SK-N-SH treated with all-trans-retinoic acid at 6 μM for 48 hours (cell line): ENCODE measurements at regions not wholly inside any gene's neighbourhood (a gene's known extent, or its start where the extent isn't known, plus 50 kb on each side); places are given as distances from the start of the nearest gene placed in this dataset.

Experiments
- ARNTL ChIP-seq: fragments of 450-650 bp; formaldehyde crosslinking; IDR thresholded peaks from 2 replicates; pipeline ENCODE4 v1.5.0; 2020; ENCODE audit warnings: low read depth, mild to moderate bottlenecking, moderate library complexity, borderline replicate concordance
- BACH2 ChIP-seq: fragments of 250-450 bp; sonication (Bioruptor Pico); IDR thresholded peaks from 2 replicates; pipeline ENCODE4 v1.9.0; 2021; ENCODE audit warnings: mild to moderate bottlenecking, borderline replicate concordance
- CSRNP3 ChIP-seq: fragments of 250-450 bp; sonication (Bioruptor Pico); IDR thresholded peaks from 2 replicates; pipeline ENCODE4 v1.5.1; 2021; ENCODE audit warnings: mild to moderate bottlenecking, moderate library complexity
- GLIS3 ChIP-seq: fragments of 250-450 bp; sonication (Bioruptor Pico); IDR thresholded peaks from 2 replicates; pipeline ENCODE4 v1.5.0; 2020; ENCODE audit warnings: mild to moderate bottlenecking, moderate library complexity
- PATZ1 ChIP-seq: fragments of 250-450 bp; sonication (Bioruptor Pico); IDR thresholded peaks from 2 replicates; pipeline ENCODE4 v1.8.0; 2020; ENCODE audit warnings: mild to moderate bottlenecking, moderate library complexity, borderline replicate concordance
- POU6F1 ChIP-seq: fragments of 250-450 bp; sonication (Bioruptor Pico); IDR thresholded peaks from 2 replicates; pipeline ENCODE4 v1.8.0; 2021; ENCODE audit warnings: low read depth, mild to moderate bottlenecking, moderate library complexity, borderline replicate concordance
- TCF4 ChIP-seq: fragments of 250-450 bp; sonication (Bioruptor Pico); IDR thresholded peaks from 2 replicates; pipeline ENCODE4 v1.8.0; 2021; ENCODE audit warnings: mild to moderate bottlenecking, moderate library complexity, borderline replicate concordance
- TOX ChIP-seq: fragments of 250-450 bp; sonication (Bioruptor Pico); IDR thresholded peaks from 2 replicates; pipeline ENCODE4 v1.8.0; 2021; ENCODE audit warnings: mild to moderate bottlenecking, moderate library complexity, borderline replicate concordance
- ZC3H10 ChIP-seq: fragments of 250-450 bp; sonication (Bioruptor Pico); IDR thresholded peaks from 2 replicates; pipeline ENCODE4 v1.5.1; 2021; ENCODE audit warnings: mild to moderate bottlenecking, moderate library complexity
- ZFP3 ChIP-seq: fragments of 250-450 bp; sonication (Bioruptor Pico); IDR thresholded peaks from 2 replicates; pipeline ENCODE4 v1.5.0; 2020; ENCODE audit warnings: mild to moderate bottlenecking, moderate library complexity
- ZFP30 ChIP-seq: fragments of 450-650 bp; formaldehyde crosslinking; IDR thresholded peaks from 2 replicates; pipeline ENCODE4 v1.5.0; 2022; ENCODE audit warnings: mild to moderate bottlenecking, moderate library complexity
- ZNF70 ChIP-seq: fragments of 450-650 bp; formaldehyde crosslinking; IDR thresholded peaks from 2 replicates; pipeline ENCODE4 v1.5.0; 2020; ENCODE audit warnings: mild to moderate bottlenecking, moderate library complexity
- TF ChIP-seq, protein P1 (sequence below): fragments of 250-450 bp; sonication (Bioruptor Pico); IDR thresholded peaks from 2 replicates; pipeline ENCODE4 v1.5.1; 2020; ENCODE audit warnings: low read depth, mild to moderate bottlenecking, moderate library complexity

- no peak for TF ChIP-seq GLIS3 (CRISPR knock-in tag)
- no peak for TF ChIP-seq ZFP30 (CRISPR knock-in tag)
- TF ChIP-seq PATZ1 (CRISPR knock-in tag), result no peak
- TF ChIP-seq, protein P1, sequence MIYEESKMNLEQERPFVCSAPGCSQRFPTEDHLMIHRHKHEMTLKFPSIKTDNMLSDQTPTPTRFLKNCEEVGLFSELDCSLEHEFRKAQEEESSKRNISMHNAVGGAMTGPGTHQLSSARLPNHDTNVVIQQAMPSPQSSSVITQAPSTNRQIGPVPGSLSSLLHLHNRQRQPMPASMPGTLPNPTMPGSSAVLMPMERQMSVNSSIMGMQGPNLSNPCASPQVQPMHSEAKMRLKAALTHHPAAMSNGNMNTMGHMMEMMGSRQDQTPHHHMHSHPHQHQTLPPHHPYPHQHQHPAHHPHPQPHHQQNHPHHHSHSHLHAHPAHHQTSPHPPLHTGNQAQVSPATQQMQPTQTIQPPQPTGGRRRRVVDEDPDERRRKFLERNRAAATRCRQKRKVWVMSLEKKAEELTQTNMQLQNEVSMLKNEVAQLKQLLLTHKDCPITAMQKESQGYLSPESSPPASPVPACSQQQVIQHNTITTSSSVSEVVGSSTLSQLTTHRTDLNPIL (CRISPR knock-in tag), result no peak
- TF ChIP-seq BACH2 (CRISPR knock-in tag), result no peak
- no peak for TF ChIP-seq POU6F1 (CRISPR knock-in tag)
- TF ChIP-seq ZFP3 (CRISPR knock-in tag), result no peak
- no peak for TF ChIP-seq ZC3H10 (CRISPR knock-in tag)
- no peak for TF ChIP-seq CSRNP3 (CRISPR knock-in tag)
- no peak for TF ChIP-seq ZNF70 (CRISPR knock-in tag)
- TF ChIP-seq ARNTL (CRISPR knock-in tag), result no peak
- no peak for TF ChIP-seq TOX (CRISPR knock-in tag)
- TF ChIP-seq TCF4 (CRISPR knock-in tag), result no peak
Observed at GRCh38 chrX:69282893-69283690, 117.8 kb upstream of the PJA1 start.
